ENCODE measurements at regions not wholly inside any gene's neighbourhood (a gene's known extent, or its start where the extent isn't known, plus 50 kb on each side); places are given as distances from the start of the nearest gene placed in this dataset.

- TF ChIP-seq POLR2AphosphoS5 (IDR thresholded peaks at IDR 0.05; ENCODE audit: low read depth, low read length): no peak
- TF ChIP-seq POLR2A (IDR thresholded peaks at IDR 0.05; ENCODE audit: low read depth, low read length): no peak
- TF ChIP-seq TAF1 (IDR thresholded peaks at IDR 0.05; ENCODE audit: low read depth, low read length): no peak
- TF ChIP-seq SPI1 (IDR thresholded peaks at IDR 0.05; ENCODE audit: low read depth, low read length): no peak
- TF ChIP-seq POU2F2 (IDR thresholded peaks at IDR 0.05; ENCODE audit: low read depth, low read length): no peak
- TF ChIP-seq PAX5 (IDR thresholded peaks at IDR 0.05; ENCODE audit: insufficient read depth, low read length, severe bottlenecking): no peak
Observed at GRCh38 chr18:34330308-34330707, 105.6 kb upstream of the NOL4 start.

All from GM12891 (cell line).